HG02970 (cell line): ENCODE measurements at regions not wholly inside any gene's neighbourhood (a gene's known extent, or its start where the extent isn't known, plus 50 kb on each side); places are given as distances from the start of the nearest gene placed in this dataset.
"Not testable (repeated sequence)": the region's sequence is repeated elsewhere in the genome, so short reads cannot be mapped to it uniquely, and the experiment has no call there.

Experiments used
- ATAC-seq: cut with Tn5 transposase; IDR thresholded peaks from one replicate; pipeline ENCODE4 v1.9.1; 2021; ENCODE audit warnings: mild to moderate bottlenecking, moderate library complexity, moderate number of reproducible peaks; ENCODE audit not compliant: unreplicated experiment, low FRiP score

- ATAC-seq, result no peak
These were observed 1091.5 kb upstream of the ALCAM start for GRCh38 chr3:104275199-104275598.

- ATAC-seq, result no peak
These were observed 1087.1 kb upstream of the ALCAM start for GRCh38 chr3:104279617-104280016.

GRCh38 chr3:104281713-104282112, 1085.0 kb upstream of the ALCAM start:
- no peak for ATAC-seq

- no peak for ATAC-seq
These were observed 1080.1 kb upstream of the ALCAM start for GRCh38 chr3:104286645-104287044.

GRCh38 chr3:104291437-104291851, 1075.3 kb upstream of the ALCAM start:
- ATAC-seq, result peak; percentile 57

GRCh38 chr3:104291878-104292277, 1074.8 kb upstream of the ALCAM start:
- peak; percentile 16 for ATAC-seq

GRCh38 chr3:104297617-104298016, 1069.1 kb upstream of the ALCAM start:
- no peak for ATAC-seq

- no peak for ATAC-seq
These were observed 1068.0 kb upstream of the ALCAM start for GRCh38 chr3:104298662-104299061.

- no peak for ATAC-seq
These were observed 1050.6 kb upstream of the ALCAM start for GRCh38 chr3:104316118-104316517.

- no peak for ATAC-seq
These were observed 1043.5 kb upstream of the ALCAM start for GRCh38 chr3:104323226-104323625.

GRCh38 chr3:104347291-104347690, 1019.4 kb upstream of the ALCAM start:
- no peak for ATAC-seq

- no peak for ATAC-seq
These were observed 1016.9 kb upstream of the ALCAM start for GRCh38 chr3:104349836-104350235.

GRCh38 chr3:104353951-104354350, 1012.8 kb upstream of the ALCAM start:
- ATAC-seq, result no peak

- ATAC-seq, result no peak
These were observed 1007.2 kb upstream of the ALCAM start for GRCh38 chr3:104359546-104359945.

GRCh38 chr3:104360038-104360437, 1006.7 kb upstream of the ALCAM start:
- no peak for ATAC-seq

- ATAC-seq, result not testable (repeated sequence)
These were observed 1005.0 kb upstream of the ALCAM start for GRCh38 chr3:104361748-104362147.

- ATAC-seq, result no peak
These were observed 1004.4 kb upstream of the ALCAM start for GRCh38 chr3:104362319-104362718.

GRCh38 chr3:104367000-104367399, 999.7 kb upstream of the ALCAM start:
- no peak for ATAC-seq

GRCh38 chr3:104368760-104369159, 997.9 kb upstream of the ALCAM start:
- ATAC-seq, result no peak

- ATAC-seq, result no peak
These were observed 981.3 kb upstream of the ALCAM start for GRCh38 chr3:104385421-104385820.

- no peak for ATAC-seq
These were observed 978.1 kb upstream of the ALCAM start for GRCh38 chr3:104388619-104389018.

- ATAC-seq, result no peak
These were observed 974.4 kb upstream of the ALCAM start for GRCh38 chr3:104392327-104392726.

GRCh38 chr3:104396974-104397669, 969.6 kb upstream of the ALCAM start:
- no peak for ATAC-seq
